ENCODE measurements at regions not wholly inside any gene's neighbourhood (a gene's known extent, or its start where the extent isn't known, plus 50 kb on each side); places are given as distances from the start of the nearest gene placed in this dataset.

GRCh38 chr2:104425850-104426595 is 427.9 kb upstream of the POU3F3 start:
- Histone ChIP-seq H3K9me3 (ENCODE audit: low read depth, low read length) (no peaks in the 10 kb centered on the region), H3K27ac (peak overlapping the region; percentile 42; the same call in 1 of the 2 replicates), H3K4me3 (0 out of 2 replicates have a peak overlapping the region, but pooled peaks have one; percentile 15), H3K36me3 (ENCODE audit: insufficient read depth, low read length) (no peaks in the 10 kb centered on the region), H3K9ac (ENCODE audit: insufficient read length) (no peak overlapping the region)
- TF ChIP-seq FOXP2 (optimal IDR thresholded peaks at IDR 0.05; ENCODE audit: control extremely low read depth, extremely low read length, insufficient read depth), result no peak
- no peak for TF ChIP-seq EZH2 (IDR thresholded peaks at IDR 0.05)
- DNase-seq (ENCODE audit: low read depth, low spot score), result no peak

DNA sequence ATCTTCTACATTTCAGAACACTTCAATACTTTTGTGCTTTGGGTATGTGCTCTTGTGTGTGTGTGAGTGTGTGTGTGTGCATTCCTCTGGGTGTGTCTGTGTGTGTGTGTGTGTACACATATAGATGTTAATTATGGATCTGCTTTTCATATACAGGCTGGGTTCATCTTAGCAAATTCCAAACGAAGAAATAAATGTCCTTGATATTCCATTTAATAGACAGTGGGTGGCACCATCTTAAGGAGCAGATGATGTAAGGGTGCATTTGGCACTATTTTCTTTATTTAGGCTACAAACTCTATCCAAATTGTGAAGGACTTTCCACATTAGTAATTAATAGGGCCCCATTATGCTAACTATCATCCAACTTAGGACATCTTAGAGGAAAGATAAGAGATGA is 425.8 kb upstream of the POU3F3 start:
- Histone ChIP-seq H3K27ac (no peak overlapping the region), H3K9me3 (ENCODE audit: low read depth, low read length) (no peaks in the 10 kb centered on the region), H3K4me3 (no peak overlapping the region), H3K9ac (ENCODE audit: insufficient read length) (no peak overlapping the region), H3K36me3 (ENCODE audit: insufficient read depth, low read length) (no peaks in the 10 kb centered on the region)
- DNase-seq (ENCODE audit: low read depth, low spot score), result no peak
- TF ChIP-seq EZH2 (IDR thresholded peaks at IDR 0.05) (no peak), POLR2AphosphoS5 (IDR thresholded peaks at IDR 0.05; ENCODE audit: borderline replicate concordance, low read depth, low read length) (no peak), FOXP2 (optimal IDR thresholded peaks at IDR 0.05; ENCODE audit: control extremely low read depth, extremely low read length, insufficient read depth) (no peak)

- Histone ChIP-seq H3K27ac (no peak overlapping the region), H3K9me3 (ENCODE audit: low read depth, low read length) (no peaks in the 10 kb centered on the region), H3K9ac (ENCODE audit: insufficient read length) (no peak overlapping the region), H3K4me3 (no peak overlapping the region), H3K36me3 (ENCODE audit: insufficient read depth, low read length) (no peaks in the 10 kb centered on the region)
- no peak for TF ChIP-seq FOXP2 (optimal IDR thresholded peaks at IDR 0.05; ENCODE audit: control extremely low read depth, extremely low read length, insufficient read depth)
- no peak for TF ChIP-seq POLR2AphosphoS5 (IDR thresholded peaks at IDR 0.05; ENCODE audit: borderline replicate concordance, low read depth, low read length)
- TF ChIP-seq EZH2 (IDR thresholded peaks at IDR 0.05), result no peak
- no peak for DNase-seq (ENCODE audit: low read depth, low spot score)
Observed at GRCh38 chr2:104429639-104430358, 424.1 kb upstream of the POU3F3 start.

- no peak for TF ChIP-seq POLR2AphosphoS5 (IDR thresholded peaks at IDR 0.05; ENCODE audit: borderline replicate concordance, low read depth, low read length)
- TF ChIP-seq FOXP2 (optimal IDR thresholded peaks at IDR 0.05; ENCODE audit: control extremely low read depth, extremely low read length, insufficient read depth), result no peak
- no peak for TF ChIP-seq EZH2 (IDR thresholded peaks at IDR 0.05)
- Histone ChIP-seq H3K4me3 (no peak overlapping the region), H3K9me3 (ENCODE audit: low read depth, low read length) (no peaks in the 10 kb centered on the region), H3K36me3 (ENCODE audit: insufficient read depth, low read length) (no peaks in the 10 kb centered on the region), H3K9ac (ENCODE audit: insufficient read length) (no peak overlapping the region), H3K27ac (no peak overlapping the region)
- DNase-seq (ENCODE audit: low read depth, low spot score), result no peak
Observed at GRCh38 chr2:104430359-104430740, 423.6 kb upstream of the POU3F3 start.

GRCh38 chr2:104430852-104431251 is 423.1 kb upstream of the POU3F3 start:
- H3K36me3 ChIP-seq (ENCODE audit: insufficient read depth, low read length), result no peaks in the 10 kb centered on the region
- H3K9ac ChIP-seq (ENCODE audit: insufficient read length), result no peak overlapping the region
- H3K9me3 ChIP-seq (ENCODE audit: low read depth, low read length), result no peaks in the 10 kb centered on the region
- H3K27ac ChIP-seq, result no peak overlapping the region
- TF ChIP-seq EZH2 (IDR thresholded peaks at IDR 0.05) (no peak), FOXP2 (optimal IDR thresholded peaks at IDR 0.05; ENCODE audit: control extremely low read depth, extremely low read length, insufficient read depth) (no peak), POLR2AphosphoS5 (IDR thresholded peaks at IDR 0.05; ENCODE audit: borderline replicate concordance, low read depth, low read length) (no peak)
- H3K4me3 ChIP-seq, result no peak overlapping the region
- no peak for DNase-seq (ENCODE audit: low read depth, low spot score)

DNA sequence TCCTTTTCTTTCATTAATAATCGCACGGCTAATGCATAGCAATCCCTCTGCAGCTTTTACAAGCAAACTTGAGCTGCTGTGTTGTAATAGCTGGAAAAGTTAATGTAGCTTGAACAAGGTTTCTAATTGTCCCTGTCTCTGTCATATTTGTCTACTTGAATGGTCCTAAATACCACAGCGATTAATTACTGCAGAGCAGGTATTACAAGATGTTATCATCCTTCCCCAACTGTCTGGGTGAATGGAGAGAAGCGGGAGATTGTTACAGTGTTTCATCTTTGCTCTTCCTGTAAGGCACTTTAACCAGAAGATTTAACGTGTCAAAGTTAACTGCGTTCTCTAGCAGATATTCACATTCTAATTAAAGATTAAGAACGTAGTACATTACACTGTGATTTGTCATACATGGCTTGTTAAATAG is 422.2 kb upstream of the POU3F3 start:
- no peak overlapping the region for H3K9ac ChIP-seq (ENCODE audit: insufficient read length)

DNA sequence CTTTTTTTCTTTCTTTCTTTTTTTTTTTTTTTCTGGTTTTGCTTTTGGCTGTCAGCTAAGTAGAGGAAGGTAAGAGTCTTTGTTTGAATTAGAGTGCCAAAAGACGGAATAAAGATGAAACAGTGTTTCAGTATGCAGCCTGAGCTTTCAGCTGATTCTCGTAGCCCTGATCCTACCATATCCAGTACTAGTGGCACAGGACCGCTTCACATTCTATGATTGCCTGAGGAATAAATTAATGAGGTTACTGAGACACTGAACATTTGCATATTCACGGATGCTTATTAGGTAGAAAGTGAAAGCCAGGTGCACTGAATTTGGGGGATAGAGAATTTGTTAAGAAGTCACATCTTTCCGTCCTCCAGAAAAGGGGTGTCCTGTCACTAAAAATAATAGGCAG is 421.5 kb upstream of the POU3F3 start:
- TF ChIP-seq EZH2 (IDR thresholded peaks at IDR 0.05) (no peak), POLR2AphosphoS5 (IDR thresholded peaks at IDR 0.05; ENCODE audit: borderline replicate concordance, low read depth, low read length) (no peak), FOXP2 (optimal IDR thresholded peaks at IDR 0.05; ENCODE audit: control extremely low read depth, extremely low read length, insufficient read depth) (no peak)
- Histone ChIP-seq H3K27ac (no peak overlapping the region), H3K9ac (ENCODE audit: insufficient read length) (no peak overlapping the region), H3K36me3 (ENCODE audit: insufficient read depth, low read length) (no peaks in the 10 kb centered on the region), H3K4me3 (no peak overlapping the region), H3K9me3 (ENCODE audit: low read depth, low read length) (no peaks in the 10 kb centered on the region)
- no peak for DNase-seq (ENCODE audit: low read depth, low spot score)

More for the DNA sequence above, 422.2 kb upstream of the POU3F3 start:
- Histone ChIP-seq H3K36me3 (ENCODE audit: insufficient read depth, low read length) (no peaks in the 10 kb centered on the region), H3K9me3 (ENCODE audit: low read depth, low read length) (no peaks in the 10 kb centered on the region), H3K4me3 (no peak overlapping the region), H3K27ac (no peak overlapping the region)
- DNase-seq (ENCODE audit: low read depth, low spot score), result no peak
- TF ChIP-seq FOXP2 (optimal IDR thresholded peaks at IDR 0.05; ENCODE audit: control extremely low read depth, extremely low read length, insufficient read depth) (no peak), POLR2AphosphoS5 (IDR thresholded peaks at IDR 0.05; ENCODE audit: borderline replicate concordance, low read depth, low read length) (no peak), EZH2 (IDR thresholded peaks at IDR 0.05) (no peak)

DNA sequence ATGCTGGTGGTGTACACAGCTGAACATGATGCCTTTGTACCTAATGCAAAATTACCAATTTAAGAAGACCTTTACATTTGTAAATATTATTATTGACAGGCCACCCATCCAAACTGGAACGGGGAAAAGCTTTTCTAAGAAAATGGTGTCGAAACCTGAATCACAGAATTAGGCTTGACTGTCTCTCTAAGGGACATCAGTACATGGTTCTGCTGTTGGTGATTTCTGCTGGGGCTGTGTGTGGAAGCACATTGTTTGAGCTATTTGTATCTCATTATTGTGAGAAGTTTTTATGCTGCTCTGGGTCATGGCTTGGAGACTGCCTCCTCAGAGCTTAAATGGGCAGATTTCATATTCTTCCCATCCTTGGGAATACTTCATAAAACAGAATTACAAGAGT is 420.9 kb upstream of the POU3F3 start:
- Histone ChIP-seq H3K4me3 (no peak overlapping the region), H3K27ac (no peak overlapping the region), H3K9ac (ENCODE audit: insufficient read length) (no peak overlapping the region), H3K36me3 (ENCODE audit: insufficient read depth, low read length) (no peaks in the 10 kb centered on the region), H3K9me3 (ENCODE audit: low read depth, low read length) (no peaks in the 10 kb centered on the region)
- DNase-seq (ENCODE audit: low read depth, low spot score), result no peak
- no peak for TF ChIP-seq FOXP2 (optimal IDR thresholded peaks at IDR 0.05; ENCODE audit: control extremely low read depth, extremely low read length, insufficient read depth)
- TF ChIP-seq POLR2AphosphoS5 (IDR thresholded peaks at IDR 0.05; ENCODE audit: borderline replicate concordance, low read depth, low read length), result no peak
- no peak for TF ChIP-seq EZH2 (IDR thresholded peaks at IDR 0.05)

Measured in SK-N-MC (cell line).